Gastroesophageal sphincter (tissue), 4 donors: ENCODE measurements at regions not wholly inside any gene's neighbourhood (a gene's known extent, or its start where the extent isn't known, plus 50 kb on each side); places are given as distances from the start of the nearest gene placed in this dataset.

Source experiments
- ATAC-seq: fragments of 150-250 bp; one replicate; pipeline ENCODE4 v1.9.1; 2016; ENCODE audit warnings: mild to moderate bottlenecking, moderate library complexity
- H3K27ac ChIP-seq, 4 donors: fragments of 200-600 bp; sonication (generic) in 3 of 4; 1 replicate in 3 of 4; 2 replicates in 1 of 4; pipeline ENCODE4 v1.5.1; 2016 to 2019
- H3K27me3 ChIP-seq: fragments of 200-600 bp; sonication (generic); one replicate; pipeline ENCODE4 v1.5.1; 2019
- H3K36me3 ChIP-seq, 2 donors: fragments of 200-600 bp; sonication (generic); one replicate each; pipeline ENCODE4 v1.5.1; 2019; ENCODE audit warnings: control low read depth in 1 of 2
- H3K4me1 ChIP-seq, 3 donors: fragments of 200-600 bp; sonication (generic); 1 replicate in 2 of 3; 2 replicates in 1 of 3; pipeline ENCODE4 v1.5.1; 2016 to 2019; ENCODE audit warnings: control low read depth in 2 of 3
- H3K4me3 ChIP-seq, 2 donors: fragments of 200-600 bp; sonication (generic); one replicate each; pipeline ENCODE4 v1.5.1; 2019; ENCODE audit warnings: mild to moderate bottlenecking in 1 of 2, moderate library complexity in 1 of 2
- H3K9me3 ChIP-seq, 3 donors: fragments of 200-600 bp; sonication (generic); one replicate each; pipeline ENCODE4 v1.5.1; 2017 to 2019; ENCODE audit warnings: control low read depth in 2 of 3
- CTCF ChIP-seq, 4 experiments: fragments of 200-600 bp in 2 of 4; fragments of 450-650 bp in 2 of 4; sonication (generic) in 1 of 4; IDR thresholded peaks; one replicate each; pipeline ENCODE4 v1.5.1; 2017 to 2019; ENCODE audit warnings: antibody characterized with exemption in 4 of 4, mild to moderate bottlenecking in 2 of 4, moderate library complexity in 2 of 4
- EP300 ChIP-seq: sonication (generic); formaldehyde crosslinking; IDR thresholded peaks from one replicate; pipeline ENCODE4 v1.6.1; 2017; ENCODE audit warnings: antibody characterized with exemption, mild to moderate bottlenecking
- POLR2A ChIP-seq, 2 donors: fragments of 450-650 bp; IDR thresholded peaks; one replicate each; pipeline ENCODE4 v1.6.1; 2017; ENCODE audit warnings: antibody characterized with exemption in 2 of 2, mild to moderate bottlenecking in 2 of 2, moderate library complexity in 1 of 2
- POLR2AphosphoS5 ChIP-seq: sonication (generic); formaldehyde crosslinking; IDR thresholded peaks from one replicate; pipeline ENCODE4 v1.6.1; 2017; ENCODE audit warnings: antibody characterized with exemption
- WGBS, 2 donors: methylation state at CpG; one replicate each; pipeline ENCODE4 v1.1.5; 2018; ENCODE audit warnings: low coverage in 1 of 2; 5-methylcytosine and 5-hydroxymethylcytosine counted together

GRCh38 chr10:78557433-78557925 is 511.3 kb upstream of the ZMIZ1 start:
- no peak for ATAC-seq
- 60 to 100% methylated on average over 1 to 2 of the region's 2 CpGs for WGBS, 2 donors
- no peaks in the 10 kb centered on the region for H3K36me3 ChIP-seq
- no peak overlapping the region for H3K27ac ChIP-seq
- H3K9me3 ChIP-seq: no peaks in the 10 kb centered on the region
- H3K27me3 ChIP-seq: no peaks in the 10 kb centered on the region
- no peak for TF ChIP-seq EP300
- TF ChIP-seq POLR2AphosphoS5: no peak
- TF ChIP-seq POLR2A (IDR thresholded peaks at IDR 0.05): no peak
- no peak for TF ChIP-seq CTCF (IDR thresholded peaks at IDR 0.05)
- H3K4me3 ChIP-seq: no peak overlapping the region
- peaks cover 7 to 29% (median 13%) of the 10 kb centered on the region in 3 donors for H3K4me1 ChIP-seq

DNA sequence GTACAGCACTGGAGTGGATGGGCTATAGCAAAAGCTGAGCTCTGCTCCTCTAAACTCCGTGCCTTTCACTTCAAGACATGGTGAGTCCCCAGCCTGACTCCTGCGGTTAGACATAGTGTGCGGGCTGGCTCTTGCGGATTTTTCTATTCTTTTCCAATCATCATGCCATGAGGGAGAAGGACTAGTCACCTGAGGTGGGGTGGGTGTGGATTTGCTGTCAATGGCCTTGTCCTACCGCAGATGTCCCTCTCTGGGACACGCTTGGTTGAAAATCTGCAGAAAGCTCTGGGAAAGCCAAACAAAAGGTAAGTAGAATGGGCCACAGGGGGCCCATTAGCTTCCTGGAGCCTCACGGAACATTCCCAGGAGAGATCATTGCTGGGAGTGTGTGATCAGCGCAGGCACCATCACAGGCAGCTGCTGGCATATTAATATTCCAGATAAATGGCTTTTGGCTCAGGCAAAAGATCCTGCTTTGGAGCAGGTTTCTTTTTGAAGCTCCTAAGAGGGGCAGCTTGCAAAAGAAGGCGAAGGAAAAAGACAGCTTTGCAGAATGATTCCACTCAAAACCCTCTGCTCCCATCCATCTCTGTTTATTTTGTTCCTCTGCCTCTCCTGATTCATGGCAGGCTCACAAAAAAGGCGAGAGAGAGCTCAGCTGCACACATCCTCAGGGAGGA is 509.0 kb upstream of the ZMIZ1 start:
- Histone ChIP-seq H3K4me1 (peaks cover 0 to 26% (median 10%) of the 10 kb centered on the region in 3 donors), H3K27me3 (no peaks in the 10 kb centered on the region), H3K9me3 (no peaks in the 10 kb centered on the region), H3K27ac (peak overlapping the region in 3 of 4 donors; percentile 43 to 63 (median 57)), H3K4me3 (no peak overlapping the region), H3K36me3 (no peaks in the 10 kb centered on the region)
- ATAC-seq: no peak
- 75% methylated on average over 8 of the region's 10 CpGs; no CpG with 5 or more reads in 1 of the 2 donors for WGBS, 2 donors
- no peak for TF ChIP-seq CTCF (IDR thresholded peaks at IDR 0.05)
- TF ChIP-seq EP300: no peak
- no peak for TF ChIP-seq POLR2AphosphoS5
- TF ChIP-seq POLR2A (IDR thresholded peaks at IDR 0.05): no peak

DNA sequence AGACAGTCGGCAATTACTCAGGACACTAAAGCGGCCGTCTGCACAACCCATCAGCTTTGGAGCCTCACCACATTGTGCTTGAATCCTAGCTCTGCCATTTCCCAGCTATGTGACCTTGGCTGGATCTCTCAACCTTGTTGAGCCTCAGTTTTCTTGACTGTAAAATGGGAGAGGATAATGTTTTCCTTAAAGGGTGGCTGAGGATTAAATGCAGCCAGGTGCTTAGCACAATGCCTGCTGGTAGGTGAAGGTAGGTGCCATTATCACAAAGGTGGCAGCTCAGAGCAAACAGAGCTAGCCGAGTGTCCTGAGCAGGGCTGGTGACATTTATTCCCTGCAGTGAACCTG is 508.5 kb upstream of the ZMIZ1 start:
- H3K36me3 ChIP-seq: no peaks in the 10 kb centered on the region
- WGBS, 2 donors: 33 to 44% methylated on average over 3 to 4 of the region's 4 CpGs
- no peak overlapping the region for H3K4me3 ChIP-seq
- H3K9me3 ChIP-seq: no peaks in the 10 kb centered on the region
- peak overlapping the region in 3 of 4 donors; percentile 43 to 63 (median 57) for H3K27ac ChIP-seq
- H3K27me3 ChIP-seq: no peaks in the 10 kb centered on the region
- no peak for TF ChIP-seq POLR2A (IDR thresholded peaks at IDR 0.05)
- TF ChIP-seq CTCF (IDR thresholded peaks at IDR 0.05): no peak
- no peak for TF ChIP-seq POLR2AphosphoS5
- TF ChIP-seq EP300: no peak
- ATAC-seq: no peak
- peaks cover 0 to 26% (median 10%) of the 10 kb centered on the region in 3 donors for H3K4me1 ChIP-seq

DNA sequence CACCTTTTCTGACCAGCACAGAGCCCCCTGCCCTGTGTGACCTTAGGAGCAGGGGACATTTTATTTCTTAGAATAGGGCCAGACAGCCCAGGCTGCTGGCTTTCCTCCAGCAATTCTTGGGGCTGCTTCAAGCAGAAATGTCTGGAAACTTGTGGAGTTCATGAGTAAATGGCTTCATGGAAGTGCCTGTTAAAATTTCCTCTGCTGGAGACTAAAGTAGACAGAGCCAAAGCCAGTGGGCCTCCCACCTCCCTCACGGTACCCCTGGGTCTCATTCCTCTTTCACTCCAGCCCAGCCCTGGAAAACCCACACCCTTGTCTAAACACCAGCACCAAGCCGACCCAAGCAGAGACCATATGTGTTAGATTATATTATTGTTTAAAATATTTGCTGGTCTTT is 505.5 kb upstream of the ZMIZ1 start:
- Histone ChIP-seq H3K27me3 (no peaks in the 10 kb centered on the region), H3K27ac (peak overlapping the region in 2 of 4 donors; percentile 11 to 21), H3K9me3 (no peaks in the 10 kb centered on the region), H3K36me3 (no peaks in the 10 kb centered on the region), H3K4me1 (peaks cover 0 to 47% (median 16%) of the 10 kb centered on the region in 3 donors), H3K4me3 (no peak overlapping the region)
- WGBS, 2 donors: 48 to 50% methylated on average over 1 to 2 of the region's 2 CpGs
- ATAC-seq: peak; percentile 18
- TF ChIP-seq EP300: no peak
- TF ChIP-seq POLR2AphosphoS5: no peak
- no peak for TF ChIP-seq POLR2A (IDR thresholded peaks at IDR 0.05)
- no peak for TF ChIP-seq CTCF (IDR thresholded peaks at IDR 0.05)

DNA sequence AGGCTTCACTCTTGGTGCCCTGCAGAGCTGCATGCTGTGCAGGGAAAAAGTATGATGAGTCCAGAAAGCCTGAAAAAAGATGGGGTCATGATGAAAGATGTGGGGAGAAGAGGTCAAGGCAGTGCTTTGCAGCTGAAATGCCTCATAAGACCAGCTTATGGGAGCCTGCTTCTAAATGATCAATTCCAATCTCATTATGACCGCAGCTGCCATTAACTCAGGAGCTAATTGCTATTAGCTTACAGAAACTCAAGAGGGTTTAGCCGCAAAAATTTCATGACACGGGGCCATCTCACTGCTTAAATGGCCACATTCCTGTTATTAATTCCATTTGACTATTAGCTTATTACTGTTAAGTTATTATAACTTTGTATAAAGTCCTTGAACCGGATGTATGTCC is 502.9 kb upstream of the ZMIZ1 start:
- TF ChIP-seq POLR2A (IDR thresholded peaks at IDR 0.05) (no peak), CTCF (IDR thresholded peaks at IDR 0.05) (no peak), POLR2AphosphoS5 (no peak)
- H3K27ac ChIP-seq: no peak overlapping the region
- no peaks in the 10 kb centered on the region for H3K36me3 ChIP-seq
- H3K4me1 ChIP-seq: peaks cover 0 to 34% (median 12%) of the 10 kb centered on the region in 3 donors
- no peaks in the 10 kb centered on the region for H3K27me3 ChIP-seq
- no peak overlapping the region for H3K4me3 ChIP-seq
- H3K9me3 ChIP-seq: no peaks in the 10 kb centered on the region
- 67 to 72% methylated on average over 4 of the region's 4 CpGs for WGBS, 2 donors
- no peak for ATAC-seq
